Liver (tissue), 8 donors: ENCODE measurements at regions not wholly inside any gene's neighbourhood (a gene's known extent, or its start where the extent isn't known, plus 50 kb on each side); places are given as distances from the start of the nearest gene placed in this dataset.

Experiments used
- DNase-seq: peaks from one replicate; pipeline ENCODE4 v3.0.0-alpha.2; 2017; ENCODE audit warnings: low spot score
- H3K27ac ChIP-seq, 2 donors: one replicate each; pipeline ENCODE4 v1.7.0; 2013; ENCODE audit warnings: inconsistent platforms in 2 of 2, low read length in 2 of 2, control low read depth in 1 of 2, low read depth in 1 of 2, mild to moderate bottlenecking in 1 of 2
- H3K27me3 ChIP-seq, 4 donors: one replicate each; pipeline versions ENCODE4 v1.6.1 to v1.7.0; 2013; ENCODE audit warnings: low read length in 3 of 4, inconsistent platforms in 1 of 4, mild to moderate bottlenecking in 1 of 4, moderate library complexity in 1 of 4; ENCODE audit not compliant: control insufficient read depth in 4 of 4, insufficient read depth in 4 of 4
- H3K36me3 ChIP-seq, 4 donors: one replicate each; pipeline versions ENCODE4 v1.6.1 to v1.7.0; 2013; ENCODE audit warnings: low read length in 3 of 4, mild to moderate bottlenecking in 3 of 4, low read depth in 1 of 4, moderate library complexity in 1 of 4; ENCODE audit not compliant: control insufficient read depth in 4 of 4, insufficient read depth in 3 of 4
- H3K4me1 ChIP-seq, 4 donors: one replicate each; pipeline versions ENCODE4 v1.6.1 to v1.7.0; 2013; ENCODE audit warnings: low read length in 3 of 4, mild to moderate bottlenecking in 3 of 4, moderate library complexity in 1 of 4; ENCODE audit not compliant: control insufficient read depth in 4 of 4, insufficient read depth in 4 of 4
- H3K4me3 ChIP-seq, 3 donors: one replicate each; pipeline versions ENCODE4 v1.6.1 to v1.7.0; 2013; ENCODE audit warnings: low read length in 3 of 3, control low read depth in 1 of 3, low read depth in 1 of 3, mild to moderate bottlenecking in 1 of 3
- H3K9ac ChIP-seq, 2 donors: one replicate each; pipeline ENCODE4 v1.7.0; 2013; ENCODE audit warnings: low read length in 2 of 2, mild to moderate bottlenecking in 2 of 2, moderate library complexity in 2 of 2, control low read depth in 1 of 2, low read depth in 1 of 2
- H3K9me3 ChIP-seq, 4 donors: one replicate each; pipeline versions ENCODE4 v1.6.1 to v1.7.0; 2013; ENCODE audit warnings: low read length in 3 of 4; ENCODE audit not compliant: control insufficient read depth in 4 of 4
- EGR1 ChIP-seq, 2 donors: IDR thresholded peaks; 2 replicates each; pipeline ENCODE4 v1.6.1; 2016 to 2018; ENCODE audit warnings: antibody characterized with exemption in 2 of 2, low read depth in 2 of 2
- FOXA1 ChIP-seq: IDR thresholded peaks from 2 replicates; pipeline ENCODE4 v1.6.1; 2016; ENCODE audit warnings: antibody characterized with exemption
- FOXA2 ChIP-seq: IDR thresholded peaks from 2 replicates; pipeline ENCODE4 v1.6.1; 2016; ENCODE audit warnings: antibody characterized with exemption
- GABPA ChIP-seq, 2 donors: IDR thresholded peaks in 1 of 2; conservative IDR thresholded peaks in 1 of 2; 2 replicates each; pipeline ENCODE4 v1.6.1; 2016; ENCODE audit warnings: antibody characterized with exemption in 2 of 2, mild to moderate bottlenecking in 1 of 2, moderate library complexity in 1 of 2
- HNF4A ChIP-seq, 2 donors: conservative IDR thresholded peaks; 2 replicates each; pipeline ENCODE4 v1.6.1; 2016; ENCODE audit warnings: antibody characterized with exemption in 2 of 2, mild to moderate bottlenecking in 2 of 2
- HNF4G ChIP-seq: IDR thresholded peaks from 2 replicates; pipeline ENCODE4 v1.6.1; 2016; ENCODE audit warnings: antibody characterized with exemption
- JUND ChIP-seq, 2 donors: IDR thresholded peaks; 2 replicates each; pipeline ENCODE4 v1.6.1; 2016; ENCODE audit warnings: antibody characterized with exemption in 2 of 2
- NR2F2 ChIP-seq: IDR thresholded peaks from 2 replicates; pipeline ENCODE4 v1.6.1; 2016; ENCODE audit warnings: antibody characterized with exemption
- RAD21 ChIP-seq, 2 donors: IDR thresholded peaks; 2 replicates each; pipeline ENCODE4 v1.6.1; 2016; ENCODE audit warnings: antibody characterized with exemption in 2 of 2, mild to moderate bottlenecking in 2 of 2
- RXRA ChIP-seq, 2 donors: IDR thresholded peaks; 2 replicates each; pipeline ENCODE4 v1.6.1; 2017 to 2018; ENCODE audit warnings: antibody characterized with exemption in 2 of 2, mild to moderate bottlenecking in 1 of 2
- SP1 ChIP-seq: IDR thresholded peaks from 2 replicates; pipeline ENCODE4 v1.6.1; 2018; ENCODE audit warnings: antibody characterized with exemption, mild to moderate bottlenecking
- TAF1 ChIP-seq: conservative IDR thresholded peaks from 2 replicates; pipeline ENCODE4 v1.6.1; 2016; ENCODE audit warnings: antibody characterized with exemption, mild to moderate bottlenecking
- YY1 ChIP-seq: IDR thresholded peaks from 2 replicates; pipeline ENCODE4 v1.6.1; 2016; ENCODE audit warnings: antibody characterized with exemption, mild to moderate bottlenecking
- WGBS: extraction: QIAGEN DNeasy Blood & Tissue Kit; methylation state at CpG from one replicate; pipeline ENCODE4 v1.1.7; 2013; 5-methylcytosine and 5-hydroxymethylcytosine counted together
- TF ChIP-seq, protein P1 (sequence below): IDR thresholded peaks from 2 replicates; pipeline ENCODE4 v1.6.1; 2016; ENCODE audit warnings: antibody characterized with exemption
- TF ChIP-seq, protein P2 (sequence below): IDR thresholded peaks from 2 replicates; pipeline ENCODE4 v1.6.1; 2016; ENCODE audit warnings: antibody characterized with exemption
- TF ChIP-seq, protein P3 (sequence below): IDR thresholded peaks from 2 replicates; pipeline ENCODE4 v1.6.1; 2016; ENCODE audit warnings: antibody characterized with exemption
- TF ChIP-seq, protein P4 (sequence below): fragments of 150-350 bp; IDR thresholded peaks from 2 replicates; pipeline ENCODE4 v1.5.1; 2017; ENCODE audit warnings: improper control_type of control experiment, low read depth, low read length; ENCODE audit not compliant: missing input control
- TF ChIP-seq, protein P5 (sequence below): IDR thresholded peaks from 2 replicates; pipeline ENCODE4 v1.6.1; 2016; ENCODE audit warnings: antibody characterized with exemption, mild to moderate bottlenecking
- donor health status: healthy.
- donor health status: healthy.
- donor health status: healthy.
- donor health status: healthy.
- donor health status: healthy.

DNA sequence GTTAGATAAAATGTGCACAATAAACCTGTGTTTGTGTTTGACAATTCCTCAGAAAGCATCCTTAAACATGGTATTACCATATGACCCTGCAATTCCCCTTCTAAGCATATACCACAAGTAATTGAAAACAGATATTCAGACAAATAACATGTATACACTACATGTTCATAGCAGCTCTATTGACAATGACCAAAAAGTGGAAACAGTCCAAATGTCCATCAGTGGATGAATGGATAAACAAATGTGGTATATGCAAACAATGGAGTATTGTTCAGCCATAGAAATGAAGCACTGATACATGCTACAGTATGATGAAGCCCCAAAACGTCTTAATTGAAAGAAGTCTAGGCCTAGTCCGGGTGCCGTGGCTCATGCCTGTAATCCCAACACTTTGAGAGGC is 280.1 kb downstream of the OTUD1 start (continued):
- TF ChIP-seq JUND (IDR thresholded peaks at IDR 0.05), result no peak
- TF ChIP-seq, protein P1, sequence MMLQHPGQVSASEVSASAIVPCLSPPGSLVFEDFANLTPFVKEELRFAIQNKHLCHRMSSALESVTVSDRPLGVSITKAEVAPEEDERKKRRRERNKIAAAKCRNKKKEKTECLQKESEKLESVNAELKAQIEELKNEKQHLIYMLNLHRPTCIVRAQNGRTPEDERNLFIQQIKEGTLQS, result no peak
- no peak for TF ChIP-seq RAD21 (IDR thresholded peaks at IDR 0.05)
- TF ChIP-seq, protein P2, sequence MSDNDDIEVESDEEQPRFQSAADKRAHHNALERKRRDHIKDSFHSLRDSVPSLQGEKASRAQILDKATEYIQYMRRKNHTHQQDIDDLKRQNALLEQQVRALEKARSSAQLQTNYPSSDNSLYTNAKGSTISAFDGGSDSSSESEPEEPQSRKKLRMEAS, result no peak
- TF ChIP-seq FOXA1, result no peak
- no peak for TF ChIP-seq FOXA2
- TF ChIP-seq YY1, result no peak
- TF ChIP-seq EGR1 (IDR thresholded peaks at IDR 0.05; ENCODE audit: low read depth in 2 of 2), result no peak

DNA sequence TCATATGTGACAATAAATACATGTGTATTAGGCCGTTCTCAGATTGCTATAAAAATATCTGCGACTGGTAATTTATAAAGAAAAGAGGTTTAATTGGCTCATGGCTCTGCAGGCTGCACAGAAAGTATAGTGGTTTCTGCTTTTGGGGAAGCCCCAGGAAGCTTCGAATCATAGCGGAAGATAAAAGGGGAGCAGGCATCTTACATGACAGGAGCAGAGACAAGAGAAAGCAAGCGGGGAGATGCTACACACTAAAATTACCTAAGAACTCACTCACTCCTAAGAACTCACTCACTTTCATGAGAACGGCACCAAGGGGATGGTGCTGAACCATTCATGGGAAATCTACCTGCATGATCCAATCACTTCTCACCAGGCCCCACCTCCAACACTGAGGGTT is 284.9 kb downstream of the OTUD1 start:
- Histone ChIP-seq H3K9me3 (peaks cover 0 to 4% (median 0%) of the 10 kb centered on the region in 4 donors), H3K9ac (no peak overlapping the region), H3K27ac (no peak overlapping the region), H3K4me3 (no peak overlapping the region), H3K4me1 (no peaks in the 10 kb centered on the region), H3K36me3 (no peaks in the 10 kb centered on the region), H3K27me3 (peaks cover 0 to 2% (median 0%) of the 10 kb centered on the region in 4 donors)
- 73% methylated on average over 6 of the region's 6 CpGs for WGBS
- TF ChIP-seq RXRA (IDR thresholded peaks at IDR 0.05) (no peak), NR2F2 (no peak), TAF1 (no peak), YY1 (no peak), SP1 (no peak)
- TF ChIP-seq, protein P3, sequence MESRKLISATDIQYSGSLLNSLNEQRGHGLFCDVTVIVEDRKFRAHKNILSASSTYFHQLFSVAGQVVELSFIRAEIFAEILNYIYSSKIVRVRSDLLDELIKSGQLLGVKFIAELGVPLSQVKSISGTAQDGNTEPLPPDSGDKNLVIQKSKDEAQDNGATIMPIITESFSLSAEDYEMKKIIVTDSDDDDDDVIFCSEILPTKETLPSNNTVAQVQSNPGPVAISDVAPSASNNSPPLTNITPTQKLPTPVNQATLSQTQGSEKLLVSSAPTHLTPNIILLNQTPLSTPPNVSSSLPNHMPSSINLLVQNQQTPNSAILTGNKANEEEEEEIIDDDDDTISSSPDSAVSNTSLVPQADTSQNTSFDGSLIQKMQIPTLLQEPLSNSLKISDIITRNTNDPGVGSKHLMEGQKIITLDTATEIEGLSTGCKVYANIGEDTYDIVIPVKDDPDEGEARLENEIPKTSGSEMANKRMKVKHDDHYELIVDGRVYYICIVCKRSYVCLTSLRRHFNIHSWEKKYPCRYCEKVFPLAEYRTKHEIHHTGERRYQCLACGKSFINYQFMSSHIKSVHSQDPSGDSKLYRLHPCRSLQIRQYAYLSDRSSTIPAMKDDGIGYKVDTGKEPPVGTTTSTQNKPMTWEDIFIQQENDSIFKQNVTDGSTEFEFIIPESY, result no peak
- no peak for DNase-seq

DNA sequence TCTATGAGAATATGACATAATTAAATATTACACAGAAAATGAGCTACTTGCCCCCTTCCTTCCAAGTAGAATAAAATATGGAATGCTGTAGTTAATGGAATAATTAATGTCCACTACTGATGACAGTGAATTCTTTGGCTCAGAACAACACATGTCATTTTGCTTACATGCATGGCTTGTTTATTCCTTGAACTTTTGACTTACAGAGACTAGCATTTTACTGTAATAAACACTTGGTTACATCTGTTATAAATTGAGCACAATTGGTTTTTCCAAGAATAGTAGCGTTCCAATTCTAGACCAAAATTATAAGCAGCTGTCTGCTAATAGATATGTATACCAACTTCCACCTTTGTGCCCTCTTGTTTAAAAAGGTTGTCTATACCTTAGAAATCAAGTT is 286.7 kb downstream of the OTUD1 start:
- Histone ChIP-seq H3K4me1 (no peaks in the 10 kb centered on the region), H3K4me3 (no peak overlapping the region), H3K36me3 (no peaks in the 10 kb centered on the region), H3K27ac (no peak overlapping the region), H3K9me3 (peaks cover 0 to 4% (median 2%) of the 10 kb centered on the region in 4 donors), H3K27me3 (peaks cover 0 to 2% (median 0%) of the 10 kb centered on the region in 4 donors), H3K9ac (no peak overlapping the region)
- TF ChIP-seq NR2F2, result no peak
- no peak for TF ChIP-seq GABPA (IDR thresholded peaks at IDR 0.05 in 1 of 2, conservative IDR thresholded peaks at IDR 0.05 in 1 of 2)
- TF ChIP-seq, protein P3, result no peak
- TF ChIP-seq, protein P4, sequence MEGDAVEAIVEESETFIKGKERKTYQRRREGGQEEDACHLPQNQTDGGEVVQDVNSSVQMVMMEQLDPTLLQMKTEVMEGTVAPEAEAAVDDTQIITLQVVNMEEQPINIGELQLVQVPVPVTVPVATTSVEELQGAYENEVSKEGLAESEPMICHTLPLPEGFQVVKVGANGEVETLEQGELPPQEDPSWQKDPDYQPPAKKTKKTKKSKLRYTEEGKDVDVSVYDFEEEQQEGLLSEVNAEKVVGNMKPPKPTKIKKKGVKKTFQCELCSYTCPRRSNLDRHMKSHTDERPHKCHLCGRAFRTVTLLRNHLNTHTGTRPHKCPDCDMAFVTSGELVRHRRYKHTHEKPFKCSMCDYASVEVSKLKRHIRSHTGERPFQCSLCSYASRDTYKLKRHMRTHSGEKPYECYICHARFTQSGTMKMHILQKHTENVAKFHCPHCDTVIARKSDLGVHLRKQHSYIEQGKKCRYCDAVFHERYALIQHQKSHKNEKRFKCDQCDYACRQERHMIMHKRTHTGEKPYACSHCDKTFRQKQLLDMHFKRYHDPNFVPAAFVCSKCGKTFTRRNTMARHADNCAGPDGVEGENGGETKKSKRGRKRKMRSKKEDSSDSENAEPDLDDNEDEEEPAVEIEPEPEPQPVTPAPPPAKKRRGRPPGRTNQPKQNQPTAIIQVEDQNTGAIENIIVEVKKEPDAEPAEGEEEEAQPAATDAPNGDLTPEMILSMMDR, result no peak
- TF ChIP-seq RXRA (IDR thresholded peaks at IDR 0.05), result no peak
- TF ChIP-seq HNF4G, result no peak
- TF ChIP-seq, protein P1, result no peak
- no peak for TF ChIP-seq SP1
- TF ChIP-seq EGR1 (IDR thresholded peaks at IDR 0.05; ENCODE audit: low read depth in 2 of 2), result no peak
- TF ChIP-seq FOXA1, result no peak
- no peak for TF ChIP-seq RAD21 (IDR thresholded peaks at IDR 0.05)
- no peak for TF ChIP-seq YY1
- TF ChIP-seq JUND (IDR thresholded peaks at IDR 0.05), result no peak
- TF ChIP-seq, protein P2, result no peak
- no peak for TF ChIP-seq FOXA2
- no peak for TF ChIP-seq HNF4A (conservative IDR thresholded peaks at IDR 0.05)
- TF ChIP-seq, protein P5, sequence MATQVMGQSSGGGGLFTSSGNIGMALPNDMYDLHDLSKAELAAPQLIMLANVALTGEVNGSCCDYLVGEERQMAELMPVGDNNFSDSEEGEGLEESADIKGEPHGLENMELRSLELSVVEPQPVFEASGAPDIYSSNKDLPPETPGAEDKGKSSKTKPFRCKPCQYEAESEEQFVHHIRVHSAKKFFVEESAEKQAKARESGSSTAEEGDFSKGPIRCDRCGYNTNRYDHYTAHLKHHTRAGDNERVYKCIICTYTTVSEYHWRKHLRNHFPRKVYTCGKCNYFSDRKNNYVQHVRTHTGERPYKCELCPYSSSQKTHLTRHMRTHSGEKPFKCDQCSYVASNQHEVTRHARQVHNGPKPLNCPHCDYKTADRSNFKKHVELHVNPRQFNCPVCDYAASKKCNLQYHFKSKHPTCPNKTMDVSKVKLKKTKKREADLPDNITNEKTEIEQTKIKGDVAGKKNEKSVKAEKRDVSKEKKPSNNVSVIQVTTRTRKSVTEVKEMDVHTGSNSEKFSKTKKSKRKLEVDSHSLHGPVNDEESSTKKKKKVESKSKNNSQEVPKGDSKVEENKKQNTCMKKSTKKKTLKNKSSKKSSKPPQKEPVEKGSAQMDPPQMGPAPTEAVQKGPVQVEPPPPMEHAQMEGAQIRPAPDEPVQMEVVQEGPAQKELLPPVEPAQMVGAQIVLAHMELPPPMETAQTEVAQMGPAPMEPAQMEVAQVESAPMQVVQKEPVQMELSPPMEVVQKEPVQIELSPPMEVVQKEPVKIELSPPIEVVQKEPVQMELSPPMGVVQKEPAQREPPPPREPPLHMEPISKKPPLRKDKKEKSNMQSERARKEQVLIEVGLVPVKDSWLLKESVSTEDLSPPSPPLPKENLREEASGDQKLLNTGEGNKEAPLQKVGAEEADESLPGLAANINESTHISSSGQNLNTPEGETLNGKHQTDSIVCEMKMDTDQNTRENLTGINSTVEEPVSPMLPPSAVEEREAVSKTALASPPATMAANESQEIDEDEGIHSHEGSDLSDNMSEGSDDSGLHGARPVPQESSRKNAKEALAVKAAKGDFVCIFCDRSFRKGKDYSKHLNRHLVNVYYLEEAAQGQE, result no peak
- TF ChIP-seq TAF1, result no peak
- WGBS, result 84% methylated on average over 1 of the region's 1 CpG
- DNase-seq, result no peak
